ENCODE measurements at regions not wholly inside any gene's neighbourhood (a gene's known extent, or its start where the extent isn't known, plus 50 kb on each side); places are given as distances from the start of the nearest gene placed in this dataset.
A peak's percentile ranks its signal among the peaks of the same experiment; 100 is the strongest.

DNA sequence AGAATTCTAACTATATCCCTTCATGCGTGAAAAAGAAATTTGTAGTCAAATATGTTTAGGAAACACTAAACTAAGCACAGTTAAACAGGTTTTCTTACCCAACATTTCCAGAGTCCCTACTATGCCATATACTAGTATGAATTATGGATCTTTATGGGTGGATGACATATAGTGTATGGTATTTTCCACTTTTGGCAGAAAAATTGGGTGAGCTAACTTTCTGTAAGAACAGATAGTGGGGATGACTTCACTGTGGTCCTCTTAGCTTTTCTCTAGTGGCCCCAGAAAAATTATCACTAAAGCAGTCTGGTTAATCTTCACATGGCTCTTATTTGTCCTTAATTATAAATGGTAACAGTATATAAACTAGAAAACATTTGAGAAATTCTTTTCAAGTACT, 240.0 kb upstream of the GULP1 start:
- Mint-ChIP-seq H3K36me3 (ENCODE audit: low read depth) (no peaks in the 10 kb centered on the region), H3K9me3 (no peaks in the 10 kb centered on the region), H3K27me3 (ENCODE audit: insufficient read depth) (no peaks in the 10 kb centered on the region), H3K4me3 (no peak overlapping the region), H3K27ac (no peak overlapping the region), H3K4me1 (peaks cover 34% of the 10 kb centered on the region)
- WGBS, 2 experiments (ENCODE audit: insufficient coverage in 1 of 2, insufficient read length in 1 of 2) = 90% methylated on average over 1 of the region's 1 CpG; no CpG with 5 or more reads in 1 of the 2 experiments
- Histone ChIP-seq H3K9me3 (ENCODE audit: control insufficient read depth, low read length) (no peaks in the 10 kb centered on the region), H3K9ac (ENCODE audit: extremely low read depth, low read length, poor library complexity, severe bottlenecking) (no peak overlapping the region), H3K4me1 (ENCODE audit: control insufficient read depth, insufficient read depth, low read length) (peaks cover 3% of the 10 kb centered on the region), H3K27ac (ENCODE audit: low read depth, low read length) (no peak overlapping the region), H3K4me3 (ENCODE audit: low read length) (no peak overlapping the region), H3K36me3 (ENCODE audit: control insufficient read depth, insufficient read depth, low read length) (no peaks in the 10 kb centered on the region), H3K27me3 (ENCODE audit: control insufficient read depth, insufficient read depth, low read length, poor library complexity, severe bottlenecking) (no peaks in the 10 kb centered on the region)
- TF ChIP-seq, protein P1, sequence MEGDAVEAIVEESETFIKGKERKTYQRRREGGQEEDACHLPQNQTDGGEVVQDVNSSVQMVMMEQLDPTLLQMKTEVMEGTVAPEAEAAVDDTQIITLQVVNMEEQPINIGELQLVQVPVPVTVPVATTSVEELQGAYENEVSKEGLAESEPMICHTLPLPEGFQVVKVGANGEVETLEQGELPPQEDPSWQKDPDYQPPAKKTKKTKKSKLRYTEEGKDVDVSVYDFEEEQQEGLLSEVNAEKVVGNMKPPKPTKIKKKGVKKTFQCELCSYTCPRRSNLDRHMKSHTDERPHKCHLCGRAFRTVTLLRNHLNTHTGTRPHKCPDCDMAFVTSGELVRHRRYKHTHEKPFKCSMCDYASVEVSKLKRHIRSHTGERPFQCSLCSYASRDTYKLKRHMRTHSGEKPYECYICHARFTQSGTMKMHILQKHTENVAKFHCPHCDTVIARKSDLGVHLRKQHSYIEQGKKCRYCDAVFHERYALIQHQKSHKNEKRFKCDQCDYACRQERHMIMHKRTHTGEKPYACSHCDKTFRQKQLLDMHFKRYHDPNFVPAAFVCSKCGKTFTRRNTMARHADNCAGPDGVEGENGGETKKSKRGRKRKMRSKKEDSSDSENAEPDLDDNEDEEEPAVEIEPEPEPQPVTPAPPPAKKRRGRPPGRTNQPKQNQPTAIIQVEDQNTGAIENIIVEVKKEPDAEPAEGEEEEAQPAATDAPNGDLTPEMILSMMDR (conservative IDR thresholded peaks at IDR 0.05) = no peak
- DNase-seq = no peak

DNA sequence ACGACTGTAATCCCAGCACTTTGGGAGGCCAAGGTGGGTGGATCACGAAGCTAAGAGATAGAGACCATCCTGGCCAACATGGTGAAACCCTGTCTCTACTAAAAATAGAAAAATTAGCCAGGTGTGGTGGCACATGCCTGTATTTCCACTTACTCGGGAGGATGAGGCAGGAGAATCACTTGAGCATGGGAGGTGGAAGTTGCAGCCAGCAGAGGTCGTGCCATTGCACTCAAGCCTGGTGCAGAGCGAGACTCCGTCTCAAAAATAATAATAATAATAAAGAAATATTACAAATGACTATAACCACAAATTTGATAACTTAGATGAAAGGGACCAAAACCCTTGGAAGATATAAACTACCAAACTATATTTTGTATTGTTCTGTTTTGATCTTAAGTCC, 226.3 kb upstream of the GULP1 start:
- no peaks in the 10 kb centered on the region for H3K27me3 ChIP-seq (ENCODE audit: control insufficient read depth, insufficient read depth, low read length, poor library complexity, severe bottlenecking)
- no peak overlapping the region for H3K4me3 ChIP-seq (ENCODE audit: low read length)
- 94% methylated on average over 2 to 4 of the region's 6 CpGs for WGBS, 2 experiments (ENCODE audit: insufficient coverage in 1 of 2, insufficient read length in 1 of 2)
- no peak overlapping the region for H3K9ac ChIP-seq (ENCODE audit: extremely low read depth, low read length, poor library complexity, severe bottlenecking)
- H3K4me3 Mint-ChIP-seq = no peak overlapping the region
- H3K27ac Mint-ChIP-seq = no peak overlapping the region
- TF ChIP-seq, protein P1 (conservative IDR thresholded peaks at IDR 0.05) = peak; percentile 23
- no peaks in the 10 kb centered on the region for H3K36me3 ChIP-seq (ENCODE audit: control insufficient read depth, insufficient read depth, low read length)
- peaks cover 4% of the 10 kb centered on the region for H3K4me1 ChIP-seq (ENCODE audit: control insufficient read depth, insufficient read depth, low read length)
- no peaks in the 10 kb centered on the region for H3K4me1 Mint-ChIP-seq
- peaks cover 13% of the 10 kb centered on the region for H3K9me3 ChIP-seq (ENCODE audit: control insufficient read depth, low read length)
- DNase-seq = no peak
- H3K27ac ChIP-seq (ENCODE audit: low read depth, low read length) = no peak overlapping the region
- H3K9me3 Mint-ChIP-seq = peaks cover 5% of the 10 kb centered on the region
- H3K27me3 Mint-ChIP-seq (ENCODE audit: insufficient read depth) = no peaks in the 10 kb centered on the region
- H3K36me3 Mint-ChIP-seq (ENCODE audit: low read depth) = no peaks in the 10 kb centered on the region

DNA sequence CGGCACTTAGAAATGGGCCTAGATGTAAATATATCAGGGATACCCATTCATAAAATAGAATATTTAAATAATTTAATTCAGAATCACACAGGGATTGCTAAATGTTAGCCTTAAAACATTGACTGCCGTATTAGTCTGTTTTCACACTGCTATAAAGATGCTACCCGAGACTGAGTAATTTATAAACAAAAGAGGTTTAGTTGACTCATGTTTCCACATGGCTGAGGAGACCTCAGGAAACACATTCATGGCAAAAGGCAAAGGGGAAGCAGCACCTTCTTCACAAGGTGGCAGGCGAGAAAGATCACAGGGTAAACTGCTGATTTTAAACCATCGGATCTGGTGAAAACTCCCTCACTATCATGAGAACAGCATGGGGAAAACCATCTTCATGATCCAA, 223.6 kb upstream of the GULP1 start:
- no peak for DNase-seq
- no peak overlapping the region for H3K9ac ChIP-seq (ENCODE audit: extremely low read depth, low read length, poor library complexity, severe bottlenecking)
- peaks cover 4% of the 10 kb centered on the region for H3K4me1 ChIP-seq (ENCODE audit: control insufficient read depth, insufficient read depth, low read length)
- H3K9me3 Mint-ChIP-seq = peaks cover 16% of the 10 kb centered on the region
- no peak overlapping the region for H3K4me3 ChIP-seq (ENCODE audit: low read length)
- no peak overlapping the region for H3K27ac Mint-ChIP-seq
- no peak overlapping the region for H3K27ac ChIP-seq (ENCODE audit: low read depth, low read length)
- TF ChIP-seq, protein P1 (conservative IDR thresholded peaks at IDR 0.05) = no peak
- H3K9me3 ChIP-seq (ENCODE audit: control insufficient read depth, low read length) = peaks cover 23% of the 10 kb centered on the region
- H3K4me1 Mint-ChIP-seq = no peaks in the 10 kb centered on the region
- no peaks in the 10 kb centered on the region for H3K36me3 ChIP-seq (ENCODE audit: control insufficient read depth, insufficient read depth, low read length)
- H3K27me3 Mint-ChIP-seq (ENCODE audit: insufficient read depth) = peaks cover 7% of the 10 kb centered on the region
- H3K36me3 Mint-ChIP-seq (ENCODE audit: low read depth) = no peaks in the 10 kb centered on the region
- no peaks in the 10 kb centered on the region for H3K27me3 ChIP-seq (ENCODE audit: control insufficient read depth, insufficient read depth, low read length, poor library complexity, severe bottlenecking)
- no peak overlapping the region for H3K4me3 Mint-ChIP-seq
- 40 to 71% methylated on average over 2 to 5 of the region's 5 CpGs for WGBS, 2 experiments (ENCODE audit: insufficient coverage in 1 of 2, insufficient read length in 1 of 2)

Measured in endodermal cell (in vitro differentiated cells).